Stimulated activated CD8-positive, alpha-beta memory T cell treated with anti-CD3 and anti-CD28 coated beads, Interleukin-7, amount 100 ng/mL, for 24 hours (primary cell): ENCODE measurements at regions not wholly inside any gene's neighbourhood (a gene's known extent, or its start where the extent isn't known, plus 50 kb on each side); places are given as distances from the start of the nearest gene placed in this dataset.
"Not testable (repeated sequence)": the region's sequence is repeated elsewhere in the genome, so short reads cannot be mapped to it uniquely, and the experiment has no call there.

ENCODE experiments used
- DNase-seq: peaks from one replicate; pipeline ENCODE4 v3.0.0-alpha.2; 2020; ENCODE audit warnings: low read depth

- no peak for DNase-seq
Observed at GRCh38 chr5:124512236-124512635, 234.2 kb downstream of the ZNF608 start.

GRCh38 chr5:124511791-124512190 lies 234.6 kb downstream of the ZNF608 start:
- DNase-seq, result no peak

- no peak for DNase-seq
Observed at GRCh38 chr5:124507688-124508087, 238.8 kb downstream of the ZNF608 start.

GRCh38 chr5:124504081-124504916 lies 242.1 kb downstream of the ZNF608 start:
- no peak for DNase-seq

GRCh38 chr5:124502551-124502950 lies 243.9 kb downstream of the ZNF608 start:
- DNase-seq, result no peak

GRCh38 chr5:124499818-124500217 lies 246.6 kb downstream of the ZNF608 start:
- not testable (repeated sequence) for DNase-seq

GRCh38 chr5:124496968-124497367 lies 249.5 kb downstream of the ZNF608 start:
- not testable (repeated sequence) for DNase-seq

- DNase-seq, result no peak
Observed at GRCh38 chr5:124494540-124495116, 251.8 kb downstream of the ZNF608 start.

GRCh38 chr5:124492444-124493224 lies 253.8 kb downstream of the ZNF608 start:
- no peak for DNase-seq

- DNase-seq, result not testable (repeated sequence)
Observed at GRCh38 chr5:124490315-124490714, 256.1 kb downstream of the ZNF608 start.

- DNase-seq, result no peak
Observed at GRCh38 chr5:124481419-124481818, 265.0 kb downstream of the ZNF608 start.

GRCh38 chr5:124480964-124481363 lies 265.5 kb downstream of the ZNF608 start:
- DNase-seq, result no peak

- DNase-seq, result no peak
Observed at GRCh38 chr5:124480022-124480421, 266.4 kb downstream of the ZNF608 start.

- no peak for DNase-seq
Observed at GRCh38 chr5:124478264-124478663, 268.2 kb downstream of the ZNF608 start.

- DNase-seq, result no peak
Observed at GRCh38 chr5:124477577-124477976, 268.9 kb downstream of the ZNF608 start.

GRCh38 chr5:124477062-124477461 lies 269.4 kb downstream of the ZNF608 start:
- no peak for DNase-seq

- no peak for DNase-seq
Observed at GRCh38 chr5:124474528-124475215, 271.8 kb downstream of the ZNF608 start.

GRCh38 chr5:124468671-124469411 lies 277.6 kb downstream of the ZNF608 start:
- no peak for DNase-seq

GRCh38 chr5:124467745-124468144 lies 278.7 kb downstream of the ZNF608 start:
- no peak for DNase-seq

- DNase-seq, result no peak
Observed at GRCh38 chr5:124466011-124466410, 280.4 kb downstream of the ZNF608 start.

- DNase-seq, result no peak
Observed at GRCh38 chr5:124463851-124464250, 282.6 kb downstream of the ZNF608 start.

- DNase-seq, result no peak
Observed at GRCh38 chr5:124462751-124463150, 283.7 kb downstream of the ZNF608 start.
